Small intestine (tissue), 7 donors: ENCODE measurements at regions not wholly inside any gene's neighbourhood (a gene's known extent, or its start where the extent isn't known, plus 50 kb on each side); places are given as distances from the start of the nearest gene placed in this dataset.

Experiments
- DNase-seq, 2 donors: peaks; one replicate each; pipeline versions ENCODE4 v3.0.0 to v3.0.0-alpha.2; 2013
- FAIRE-seq: peaks from 2 replicates; lab custom pipeline; 2012; peaks lifted over from hg19 to GRCh38; lab: Jason Lieb, UNC
- H3K27ac ChIP-seq, 3 donors: one replicate each; pipeline ENCODE4 v1.5.1; 2013; ENCODE audit warnings: low read length in 2 of 3, mild to moderate bottlenecking in 2 of 3, control low read depth in 1 of 3, inconsistent platforms in 1 of 3, low read depth in 1 of 3, moderate library complexity in 1 of 3
- H3K27me3 ChIP-seq, 3 donors: one replicate each; pipeline ENCODE4 v1.6.1; 2013; ENCODE audit warnings: low read length in 3 of 3, inconsistent platforms in 1 of 3; ENCODE audit not compliant: control insufficient read depth in 3 of 3, insufficient read depth in 3 of 3
- H3K36me3 ChIP-seq, 3 donors: one replicate each; pipeline ENCODE4 v1.6.1; 2013; ENCODE audit warnings: low read length in 3 of 3, inconsistent platforms in 1 of 3, low read depth in 1 of 3, mild to moderate bottlenecking in 1 of 3, moderate library complexity in 1 of 3; ENCODE audit not compliant: control insufficient read depth in 3 of 3, insufficient read depth in 2 of 3
- H3K4me1 ChIP-seq, 3 donors: one replicate each; pipeline ENCODE4 v1.6.1; 2013; ENCODE audit warnings: low read length in 2 of 3, inconsistent platforms in 1 of 3, low read depth in 1 of 3, mild to moderate bottlenecking in 1 of 3, moderate library complexity in 1 of 3; ENCODE audit not compliant: control insufficient read depth in 3 of 3, insufficient read depth in 2 of 3
- H3K4me3 ChIP-seq, 3 donors: one replicate each; pipeline ENCODE4 v1.5.1; 2013; ENCODE audit warnings: low read length in 3 of 3, control low read depth in 1 of 3, inconsistent platforms in 1 of 3, low read depth in 1 of 3, mild to moderate bottlenecking in 1 of 3, moderate library complexity in 1 of 3
- H3K9me3 ChIP-seq, 2 donors: one replicate each; pipeline ENCODE4 v1.6.1; 2013; ENCODE audit warnings: low read depth in 1 of 2, low read length in 1 of 2; ENCODE audit not compliant: control insufficient read depth in 2 of 2, insufficient read depth in 1 of 2
- WGBS, 3 donors: extraction: QIAGEN DNeasy Blood & Tissue Kit; methylation state at CpG; one replicate each; pipeline ENCODE4 v1.1.7; 2013; 5-methylcytosine and 5-hydroxymethylcytosine counted together
- donor health status: healthy with polysubstance abuse.
- donor health status: control.
- donor health status: control.
- donor health status: Bipolar disorder and iron deficiency.
- donor health status: healthy.

- Histone ChIP-seq H3K36me3 (no peaks in the 10 kb centered on the region), H3K4me1 (peaks cover 4 to 22% (median 5%) of the 10 kb centered on the region in 3 donors), H3K9me3 (peaks cover 0 to 16% of the 10 kb centered on the region in 2 donors), H3K27ac (peak overlapping the region; percentile 56 to 72 (median 65)), H3K27me3 (no peaks in the 10 kb centered on the region), H3K4me3 (peak overlapping the region; percentile 33 to 56 (median 43))
- peak; percentile 83 to 87 for DNase-seq
- FAIRE-seq: no peak
- 0 to 1% (median 1%) methylated on average over 42 to 84 of the region's 84 CpGs for WGBS, 3 donors
These were observed 65.1 kb upstream of the HES1 start for GRCh38 chr3:194070634-194071409.

- Histone ChIP-seq H3K9me3 (peaks cover 0 to 16% of the 10 kb centered on the region in 2 donors), H3K4me1 (peaks cover 4 to 22% (median 5%) of the 10 kb centered on the region in 3 donors), H3K36me3 (no peaks in the 10 kb centered on the region), H3K27ac (peak overlapping the region in 1 of 3 donors; percentile 31), H3K4me3 (no peak overlapping the region), H3K27me3 (no peaks in the 10 kb centered on the region)
- FAIRE-seq (no peak), DNase-seq (no peak)
- 71 to 85% (median 79%) methylated on average over 7 to 9 of the region's 9 CpGs for WGBS, 3 donors
These were observed 63.9 kb upstream of the HES1 start for GRCh38 chr3:194072097-194072428.

GRCh38 chr3:194072691-194073279, 63.2 kb upstream of the HES1 start:
- peaks cover 4 to 25% (median 5%) of the 10 kb centered on the region in 3 donors for H3K4me1 ChIP-seq
- H3K27ac ChIP-seq: peak overlapping the region; percentile 29 to 34 (median 31)

GRCh38 chr3:194073926-194074325, 62.0 kb upstream of the HES1 start:
- Histone ChIP-seq H3K4me3 (no peak overlapping the region), H3K36me3 (no peaks in the 10 kb centered on the region), H3K27me3 (no peaks in the 10 kb centered on the region), H3K4me1 (peaks cover 4 to 25% (median 5%) of the 10 kb centered on the region in 3 donors), H3K27ac (no peak overlapping the region), H3K9me3 (peaks cover 0 to 16% of the 10 kb centered on the region in 2 donors)
- no peak for FAIRE-seq
- 89 to 100% (median 100%) methylated on average over 1 of the region's 1 CpG for WGBS, 3 donors
- no peak for DNase-seq

More at GRCh38 chr3:194072691-194073279, 63.2 kb upstream of the HES1 start:
- no peak for FAIRE-seq
- H3K36me3 ChIP-seq: no peaks in the 10 kb centered on the region
- H3K9me3 ChIP-seq: peaks cover 0 to 16% of the 10 kb centered on the region in 2 donors
- WGBS, 3 donors: 50 to 81% (median 71%) methylated on average over 4 of the region's 4 CpGs
- H3K4me3 ChIP-seq: no peak overlapping the region
- H3K27me3 ChIP-seq: no peaks in the 10 kb centered on the region
- DNase-seq: peak; percentile 70 to 90

- WGBS, 3 donors: 58 to 80% (median 68%) methylated on average over 6 of the region's 6 CpGs
- DNase-seq (peak in 1 of 2 donors; percentile 60), FAIRE-seq (no peak)
- H3K27ac ChIP-seq: no peak overlapping the region
- H3K4me1 ChIP-seq: peaks cover 4 to 37% (median 4%) of the 10 kb centered on the region in 3 donors
- H3K36me3 ChIP-seq: no peaks in the 10 kb centered on the region
- no peak overlapping the region for H3K4me3 ChIP-seq
- H3K27me3 ChIP-seq: no peaks in the 10 kb centered on the region
- H3K9me3 ChIP-seq: peaks cover 0 to 6% of the 10 kb centered on the region in 2 donors
These were observed 60.8 kb upstream of the HES1 start for GRCh38 chr3:194075088-194075615.

GRCh38 chr3:194075802-194076460, 60.0 kb upstream of the HES1 start:
- DNase-seq: no peak
- Histone ChIP-seq H3K27ac (no peak overlapping the region), H3K36me3 (no peaks in the 10 kb centered on the region), H3K27me3 (no peaks in the 10 kb centered on the region), H3K4me1 (peaks cover 0 to 41% (median 3%) of the 10 kb centered on the region in 3 donors), H3K9me3 (peaks cover 0 to 6% of the 10 kb centered on the region in 2 donors), H3K4me3 (no peak overlapping the region)
- 75 to 83% (median 75%) methylated on average over 6 of the region's 6 CpGs for WGBS, 3 donors
- no peak for FAIRE-seq

GRCh38 chr3:194076475-194076874, 59.5 kb upstream of the HES1 start:
- peaks cover 0 to 6% of the 10 kb centered on the region in 2 donors for H3K9me3 ChIP-seq
- no peak overlapping the region for H3K27ac ChIP-seq
- peaks cover 0 to 44% (median 3%) of the 10 kb centered on the region in 3 donors for H3K4me1 ChIP-seq
- FAIRE-seq: no peak
- no peaks in the 10 kb centered on the region for H3K36me3 ChIP-seq
- no peaks in the 10 kb centered on the region for H3K27me3 ChIP-seq
- DNase-seq: no peak
- H3K4me3 ChIP-seq: no peak overlapping the region
- 33 to 58% (median 56%) methylated on average over 7 of the region's 7 CpGs for WGBS, 3 donors

- no peak for FAIRE-seq
- peaks cover 0 to 6% of the 10 kb centered on the region in 2 donors for H3K9me3 ChIP-seq
- WGBS, 3 donors: 69 to 86% (median 70%) methylated on average over 2 of the region's 2 CpGs
- no peak overlapping the region for H3K27ac ChIP-seq
- no peaks in the 10 kb centered on the region for H3K36me3 ChIP-seq
- H3K4me1 ChIP-seq: peaks cover 2 to 42% (median 3%) of the 10 kb centered on the region in 3 donors
- DNase-seq: no peak
- no peak overlapping the region for H3K4me3 ChIP-seq
- H3K27me3 ChIP-seq: no peaks in the 10 kb centered on the region
These were observed 58.3 kb upstream of the HES1 start for GRCh38 chr3:194077602-194078001.
